ENCODE measurements at regions not wholly inside any gene's neighbourhood (a gene's known extent, or its start where the extent isn't known, plus 50 kb on each side); places are given as distances from the start of the nearest gene placed in this dataset.

GRCh38 chr20:48276021-48276342 lies 490.7 kb upstream of the SULF2 start:
- TF ChIP-seq ARNT (IDR thresholded peaks at IDR 0.05) (no peak), L3MBTL2 (conservative IDR thresholded peaks at IDR 0.05) (no peak), SUZ12 (IDR thresholded peaks at IDR 0.05) (no peak), NFRKB (IDR thresholded peaks at IDR 0.05) (no peak), SP1 (IDR thresholded peaks at IDR 0.05) (no peak), FOXK2 (IDR thresholded peaks at IDR 0.05) (no peak), HDGF (IDR thresholded peaks at IDR 0.05; ENCODE audit: borderline replicate concordance) (no peak), LEF1 (IDR thresholded peaks at IDR 0.05; ENCODE audit: borderline replicate concordance) (no peak)

Data from HEK293T (cell line).